KMS-11 (cell line): ENCODE measurements at regions not wholly inside any gene's neighbourhood (a gene's known extent, or its start where the extent isn't known, plus 50 kb on each side); places are given as distances from the start of the nearest gene placed in this dataset.
A peak's percentile ranks its signal among the peaks of the same experiment; 100 is the strongest.

Experiments
- H2AFZ ChIP-seq: fragments of 200-600 bp; sonication (generic); 2 replicates; pipeline ENCODE4 v1.6.1; 2016; ENCODE audit warnings: antibody characterized with exemption, mixed run types, low read depth
- H3K27ac ChIP-seq: fragments of 200-600 bp; sonication (generic); 2 replicates; pipeline ENCODE4 v1.6.1; 2016; ENCODE audit warnings: mild to moderate bottlenecking, mixed run types
- H3K27me3 ChIP-seq: fragments of 200-600 bp; sonication (generic); 2 replicates; pipeline ENCODE4 v1.6.1; 2017; ENCODE audit warnings: mild to moderate bottlenecking, low read depth, mixed run types, moderate library complexity; ENCODE audit not compliant: insufficient read depth
- H3K36me3 ChIP-seq: fragments of 200-600 bp; sonication (generic); 2 replicates; pipeline ENCODE4 v1.6.1; 2017; ENCODE audit warnings: mild to moderate bottlenecking, mixed run types; ENCODE audit not compliant: insufficient read depth
- H3K4me1 ChIP-seq: fragments of 200-600 bp; sonication (generic); 2 replicates; pipeline ENCODE4 v1.6.1; 2016; ENCODE audit warnings: mild to moderate bottlenecking, low read depth, mixed run types; ENCODE audit not compliant: poor library complexity, severe bottlenecking
- H3K4me2 ChIP-seq: fragments of 200-600 bp; sonication (generic); 2 replicates; pipeline ENCODE4 v1.7.0; 2016; ENCODE audit warnings: mild to moderate bottlenecking, mixed run types
- H3K4me3 ChIP-seq: fragments of 200-600 bp; sonication (generic); IDR thresholded peaks from 2 replicates; pipeline ENCODE4 v1.6.1; 2017; ENCODE audit warnings: low read depth, low read length, mixed read lengths; ENCODE audit not compliant: insufficient read depth
- H3K79me2 ChIP-seq: fragments of 200-600 bp; sonication (generic); 2 replicates; pipeline ENCODE4 v1.6.1; 2016; ENCODE audit warnings: low read depth, mixed run types; ENCODE audit not compliant: insufficient read depth
- H3K9ac ChIP-seq: fragments of 200-600 bp; sonication (generic); 2 replicates; pipeline ENCODE4 v1.6.1; 2016; ENCODE audit warnings: mild to moderate bottlenecking, mixed run types
- H4K20me1 ChIP-seq: fragments of 200-600 bp; sonication (generic); 2 replicates; pipeline ENCODE4 v1.6.1; 2016; ENCODE audit warnings: mild to moderate bottlenecking, mixed run types; ENCODE audit not compliant: insufficient read depth
- TF ChIP-seq, protein P1 (sequence below): fragments of 200-600 bp; sonication (generic); conservative IDR thresholded peaks from 2 replicates; pipeline ENCODE4 v1.6.1; 2017; ENCODE audit warnings: low read depth, mild to moderate bottlenecking, antibody characterized with exemption, low read length, moderate library complexity, mixed read lengths

DNA sequence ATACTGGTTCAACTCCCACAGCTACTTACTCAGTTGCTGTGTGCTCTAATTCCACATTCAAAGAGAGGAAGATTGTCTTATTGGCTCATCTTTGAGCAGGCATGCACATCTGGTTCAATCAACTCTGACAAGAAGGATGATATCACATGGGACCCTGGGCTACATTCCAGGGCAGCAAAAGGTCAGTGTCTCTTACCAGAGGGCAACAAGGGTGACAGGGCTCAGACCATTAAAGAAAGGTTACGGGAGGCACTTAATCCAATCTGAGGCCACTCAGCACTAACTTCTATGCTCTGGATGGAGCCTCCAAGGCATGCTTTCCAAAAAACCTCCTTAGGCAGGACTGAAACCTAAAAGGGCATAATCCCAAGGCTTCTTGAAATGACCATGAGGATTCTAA is 549.4 kb upstream of the API5 start:
- no peak overlapping the region for H3K4me3 ChIP-seq
- no peaks in the 10 kb centered on the region for H3K36me3 ChIP-seq
- no peaks in the 10 kb centered on the region for H3K4me1 ChIP-seq
- H3K27ac ChIP-seq = no peak overlapping the region
- no peak overlapping the region for H3K4me2 ChIP-seq
- no peaks in the 10 kb centered on the region for H4K20me1 ChIP-seq
- no peak overlapping the region for H3K9ac ChIP-seq
- TF ChIP-seq, protein P1, sequence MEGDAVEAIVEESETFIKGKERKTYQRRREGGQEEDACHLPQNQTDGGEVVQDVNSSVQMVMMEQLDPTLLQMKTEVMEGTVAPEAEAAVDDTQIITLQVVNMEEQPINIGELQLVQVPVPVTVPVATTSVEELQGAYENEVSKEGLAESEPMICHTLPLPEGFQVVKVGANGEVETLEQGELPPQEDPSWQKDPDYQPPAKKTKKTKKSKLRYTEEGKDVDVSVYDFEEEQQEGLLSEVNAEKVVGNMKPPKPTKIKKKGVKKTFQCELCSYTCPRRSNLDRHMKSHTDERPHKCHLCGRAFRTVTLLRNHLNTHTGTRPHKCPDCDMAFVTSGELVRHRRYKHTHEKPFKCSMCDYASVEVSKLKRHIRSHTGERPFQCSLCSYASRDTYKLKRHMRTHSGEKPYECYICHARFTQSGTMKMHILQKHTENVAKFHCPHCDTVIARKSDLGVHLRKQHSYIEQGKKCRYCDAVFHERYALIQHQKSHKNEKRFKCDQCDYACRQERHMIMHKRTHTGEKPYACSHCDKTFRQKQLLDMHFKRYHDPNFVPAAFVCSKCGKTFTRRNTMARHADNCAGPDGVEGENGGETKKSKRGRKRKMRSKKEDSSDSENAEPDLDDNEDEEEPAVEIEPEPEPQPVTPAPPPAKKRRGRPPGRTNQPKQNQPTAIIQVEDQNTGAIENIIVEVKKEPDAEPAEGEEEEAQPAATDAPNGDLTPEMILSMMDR = no peak
- H3K79me2 ChIP-seq = no peaks in the 10 kb centered on the region
- no peak overlapping the region for H2AFZ ChIP-seq
- H3K27me3 ChIP-seq = no peaks in the 10 kb centered on the region

DNA sequence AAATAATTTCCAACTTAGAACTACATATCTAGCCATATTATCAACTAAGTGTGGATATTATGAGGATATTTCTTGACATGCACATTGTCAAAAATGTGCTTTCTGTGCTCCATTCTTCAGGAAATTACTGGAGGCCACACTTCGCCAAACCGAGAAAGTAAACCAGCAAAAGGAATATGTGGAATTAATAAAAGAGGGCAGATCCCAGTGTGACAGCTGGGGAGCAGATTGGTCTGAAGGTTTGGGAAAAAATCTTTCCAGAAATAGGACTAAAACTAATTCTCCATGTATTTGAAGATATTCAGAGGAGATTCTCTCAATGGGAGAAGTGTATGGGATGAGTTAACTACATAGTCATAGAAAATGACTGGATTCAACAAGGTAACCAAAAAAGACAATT is 546.9 kb upstream of the API5 start:
- H3K4me2 ChIP-seq = no peak overlapping the region
- H4K20me1 ChIP-seq = no peaks in the 10 kb centered on the region
- H3K4me3 ChIP-seq = no peak overlapping the region
- H3K9ac ChIP-seq = no peak overlapping the region
- H3K79me2 ChIP-seq = no peaks in the 10 kb centered on the region
- H3K27me3 ChIP-seq = no peaks in the 10 kb centered on the region
- H3K27ac ChIP-seq = no peak overlapping the region
- no peaks in the 10 kb centered on the region for H3K4me1 ChIP-seq
- no peaks in the 10 kb centered on the region for H3K36me3 ChIP-seq
- TF ChIP-seq, protein P1 = no peak
- H2AFZ ChIP-seq = no peak overlapping the region

DNA sequence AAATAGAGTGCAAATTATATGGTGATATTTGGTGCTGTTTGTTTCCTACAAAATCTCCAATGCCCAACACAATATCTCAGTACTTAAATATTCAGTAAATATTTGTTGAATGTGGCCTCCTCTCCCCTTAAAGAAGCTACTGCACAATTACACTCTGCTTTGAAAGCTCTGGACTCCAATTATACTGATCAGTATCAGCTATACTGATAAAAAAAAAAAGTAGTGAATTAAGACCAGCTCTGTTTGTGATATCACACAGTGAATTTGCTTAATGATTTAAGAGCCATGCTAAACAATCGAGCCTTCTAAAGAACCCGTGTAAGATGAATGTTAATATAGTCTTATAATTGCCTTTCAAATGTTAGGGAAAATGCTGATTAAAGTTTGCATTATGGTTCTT is 543.2 kb upstream of the API5 start:
- H3K4me1 ChIP-seq = no peaks in the 10 kb centered on the region
- no peak overlapping the region for H2AFZ ChIP-seq
- no peak overlapping the region for H3K4me2 ChIP-seq
- H3K79me2 ChIP-seq = no peaks in the 10 kb centered on the region
- TF ChIP-seq, protein P1 = no peak
- no peaks in the 10 kb centered on the region for H3K36me3 ChIP-seq
- no peak overlapping the region for H3K27ac ChIP-seq
- no peak overlapping the region for H3K9ac ChIP-seq
- H4K20me1 ChIP-seq = no peaks in the 10 kb centered on the region
- no peaks in the 10 kb centered on the region for H3K27me3 ChIP-seq
- no peak overlapping the region for H3K4me3 ChIP-seq

DNA sequence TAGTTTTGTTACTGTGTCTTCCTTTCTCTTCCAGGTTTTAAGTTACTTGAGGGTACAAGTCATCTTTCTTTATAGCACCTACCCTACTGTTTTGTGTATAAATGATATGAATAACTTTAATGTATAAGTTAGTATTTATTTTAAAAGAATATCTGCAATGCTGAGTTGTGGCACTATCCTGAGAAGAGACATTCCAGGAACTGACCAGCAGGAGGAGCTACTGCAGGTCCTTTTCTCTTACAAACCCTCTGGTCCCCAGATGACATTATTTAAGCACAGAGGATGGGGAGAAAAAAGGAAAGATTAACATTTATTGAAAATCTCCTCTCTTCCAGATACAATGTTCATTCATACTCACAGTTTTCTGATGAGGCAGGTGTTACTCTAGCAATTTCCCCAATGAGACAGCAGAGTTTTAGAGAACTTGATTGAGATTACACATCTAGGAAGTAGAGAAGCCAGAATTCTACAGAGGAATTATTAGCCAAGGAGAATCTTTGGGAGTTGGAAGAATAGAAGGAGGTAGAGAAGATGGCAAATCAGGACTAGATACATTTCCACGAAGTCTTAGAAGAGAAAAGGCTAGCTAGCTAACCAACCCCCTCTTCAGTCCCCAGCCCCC is 541.2 kb upstream of the API5 start:
- no peaks in the 10 kb centered on the region for H3K27me3 ChIP-seq
- H3K4me1 ChIP-seq = no peaks in the 10 kb centered on the region
- no peak overlapping the region for H2AFZ ChIP-seq
- H3K4me2 ChIP-seq = no peak overlapping the region
- H3K27ac ChIP-seq = no peak overlapping the region
- no peak overlapping the region for H3K4me3 ChIP-seq
- TF ChIP-seq, protein P1 = peak; percentile 64
- H4K20me1 ChIP-seq = no peaks in the 10 kb centered on the region
- no peaks in the 10 kb centered on the region for H3K79me2 ChIP-seq
- no peaks in the 10 kb centered on the region for H3K36me3 ChIP-seq
- no peak overlapping the region for H3K9ac ChIP-seq
